HG02938 (cell line): ENCODE measurements at regions not wholly inside any gene's neighbourhood (a gene's known extent, or its start where the extent isn't known, plus 50 kb on each side); places are given as distances from the start of the nearest gene placed in this dataset.
"Not testable (repeated sequence)": the region's sequence is repeated elsewhere in the genome, so short reads cannot be mapped to it uniquely, and the experiment has no call there.

Experiments
- ATAC-seq: cut with Tn5 transposase; IDR thresholded peaks from one replicate; pipeline ENCODE4 v1.9.1; 2021; ENCODE audit warnings: mild to moderate bottlenecking, moderate library complexity; ENCODE audit not compliant: unreplicated experiment

DNA sequence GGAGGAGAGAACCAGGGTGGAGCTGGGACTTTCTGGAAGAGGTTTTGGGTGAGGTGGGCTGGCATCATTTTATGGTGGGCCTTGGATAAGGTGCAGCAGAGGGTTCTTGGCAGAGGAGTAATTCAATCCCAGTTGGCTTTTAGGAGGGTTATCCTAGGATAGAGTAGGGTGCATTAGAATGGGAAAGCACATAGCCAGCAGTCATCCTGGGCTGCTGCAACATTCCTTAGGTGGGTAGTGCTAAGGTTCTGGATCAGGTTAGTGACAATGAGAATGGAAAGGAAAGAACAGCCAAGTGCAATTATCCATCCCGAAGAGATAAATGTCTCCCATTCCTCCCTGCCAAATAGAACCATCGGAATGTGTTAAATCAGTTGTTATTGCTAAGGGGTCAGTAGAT, 157.3 kb upstream of the SPRED2 start:
- no peak for ATAC-seq

DNA sequence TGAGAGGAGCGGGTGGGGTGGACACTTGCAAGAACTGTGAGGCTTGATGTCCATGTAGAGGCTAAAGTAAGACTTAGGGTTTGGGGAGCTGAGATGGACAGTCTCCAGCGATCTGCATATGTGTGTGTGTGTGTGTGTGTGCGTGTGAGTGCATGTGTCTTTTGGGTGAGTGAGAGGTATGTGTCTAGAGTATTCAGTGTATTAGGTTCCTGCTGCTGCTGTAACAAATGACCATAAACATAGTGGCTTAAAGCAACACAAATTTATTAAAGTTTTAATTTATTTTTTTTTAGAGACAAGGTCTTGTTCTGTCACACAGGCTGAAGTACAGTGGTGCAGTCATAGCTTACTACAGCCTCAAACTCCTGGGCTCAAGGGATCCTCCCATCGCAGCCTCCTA, 155.4 kb upstream of the SPRED2 start:
- ATAC-seq: no peak

DNA sequence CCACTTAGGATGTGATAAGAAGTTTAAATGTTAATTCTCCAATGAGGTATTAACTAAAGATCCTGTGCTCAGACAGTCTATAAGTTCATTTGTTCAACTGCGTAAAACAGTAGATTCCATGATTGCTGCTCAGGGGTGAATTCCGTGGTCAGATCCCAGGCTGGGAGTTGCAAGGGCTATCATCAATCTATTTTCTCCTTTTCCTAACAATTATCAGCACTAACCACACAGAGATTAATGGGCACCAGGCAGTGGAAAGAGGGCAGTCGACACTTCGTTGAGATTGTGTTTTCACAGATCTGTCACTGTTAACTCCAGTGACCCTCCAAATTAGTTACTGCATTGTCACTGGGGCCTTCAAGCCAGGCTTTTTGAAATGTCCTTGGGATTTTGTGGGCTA, 154.1 kb upstream of the SPRED2 start:
- no peak for ATAC-seq

DNA sequence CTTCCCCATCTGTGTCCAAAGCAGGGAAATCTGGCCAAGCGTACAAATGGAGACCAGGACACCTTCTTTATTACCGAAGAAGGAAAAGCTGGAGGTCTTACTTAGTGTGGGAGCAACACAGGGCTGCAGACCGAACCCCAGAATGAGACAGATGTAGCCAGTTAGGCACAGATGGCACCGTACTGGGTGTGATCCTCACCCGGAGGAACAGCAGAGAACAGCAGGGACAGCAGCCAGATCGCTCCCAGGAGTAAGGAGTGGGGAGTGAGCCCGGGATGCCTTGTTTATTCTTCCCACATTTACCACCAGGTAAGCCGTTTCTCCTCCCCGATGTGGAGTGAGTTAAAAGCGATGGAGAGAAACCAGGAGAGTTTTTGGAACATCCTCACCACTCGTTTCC, 150.7 kb upstream of the SPRED2 start:
- no peak for ATAC-seq

DNA sequence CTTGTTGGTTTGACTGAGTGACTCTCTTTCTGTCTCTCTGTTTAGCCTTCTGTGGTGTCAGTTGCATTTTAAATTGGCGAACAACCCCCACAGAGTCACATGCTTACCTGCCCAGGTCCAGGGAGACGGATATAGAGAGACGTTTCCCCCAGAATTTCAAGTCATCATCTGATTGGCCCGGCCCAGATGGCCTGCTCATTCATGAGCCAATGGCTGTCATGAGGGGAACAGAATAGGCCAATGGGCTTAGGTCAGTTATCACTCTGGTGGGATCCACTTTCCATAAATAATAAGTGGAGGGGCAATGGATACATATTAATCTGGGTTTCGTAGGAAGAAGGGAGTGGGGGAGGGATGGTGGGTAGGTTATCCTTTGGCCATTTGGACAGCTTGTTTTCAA, 150.0 kb upstream of the SPRED2 start:
- ATAC-seq: no peak

DNA sequence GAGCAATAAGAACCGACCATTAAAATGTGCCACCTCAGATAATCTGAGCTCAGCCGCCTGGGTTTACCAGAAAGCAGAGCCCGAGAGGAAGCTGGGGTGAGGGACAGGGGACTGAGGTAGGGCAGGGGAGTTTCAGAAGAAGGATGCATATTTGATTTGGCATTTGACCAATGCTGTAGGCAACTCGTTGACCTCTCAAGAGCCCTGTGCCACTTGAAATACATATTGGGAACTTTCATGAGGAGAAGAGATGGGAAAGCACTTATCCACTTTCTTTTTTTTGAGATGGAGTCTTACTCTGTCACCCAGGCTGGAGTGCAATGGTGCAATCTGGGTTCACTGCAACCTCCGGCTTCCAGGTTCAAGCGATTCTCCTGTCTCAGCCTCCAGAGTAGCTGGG, 148.4 kb upstream of the SPRED2 start:
- ATAC-seq: no peak

DNA sequence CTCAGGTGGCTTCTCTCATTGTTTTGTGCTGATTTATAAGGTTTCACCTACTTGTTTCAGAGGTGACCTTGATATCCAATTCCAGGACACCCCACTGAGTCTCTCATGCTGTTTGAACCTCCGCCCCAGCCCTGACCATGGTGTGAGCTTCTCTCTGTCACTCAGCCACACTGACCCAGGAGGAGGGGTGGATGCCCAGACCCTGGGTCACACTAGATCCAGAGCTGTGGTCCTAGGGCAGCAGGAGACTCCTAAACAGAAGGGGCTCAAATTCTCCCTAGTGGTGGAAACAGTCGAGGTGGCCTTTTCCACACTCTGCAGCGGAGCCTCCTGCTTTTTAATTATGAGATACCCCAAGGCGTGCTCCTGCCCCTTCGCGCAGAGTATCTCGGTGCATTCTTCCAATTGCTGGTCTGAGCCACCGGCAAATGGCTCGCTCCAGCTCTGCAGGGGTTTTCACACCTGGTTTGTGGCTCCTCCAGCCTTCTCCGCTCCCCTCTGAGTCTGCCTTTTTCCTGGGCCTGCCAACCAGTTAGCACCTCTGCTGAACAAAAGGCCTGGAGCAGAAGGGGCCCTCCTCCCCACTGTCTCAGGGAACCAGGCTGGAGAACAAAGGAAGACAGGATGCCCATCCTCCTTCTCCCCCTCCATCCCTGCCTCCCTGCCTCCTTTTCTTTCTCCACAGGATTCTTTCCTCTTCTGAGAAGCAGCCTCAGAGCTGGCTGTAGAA, 147.3 kb upstream of the SPRED2 start:
- no peak for ATAC-seq

DNA sequence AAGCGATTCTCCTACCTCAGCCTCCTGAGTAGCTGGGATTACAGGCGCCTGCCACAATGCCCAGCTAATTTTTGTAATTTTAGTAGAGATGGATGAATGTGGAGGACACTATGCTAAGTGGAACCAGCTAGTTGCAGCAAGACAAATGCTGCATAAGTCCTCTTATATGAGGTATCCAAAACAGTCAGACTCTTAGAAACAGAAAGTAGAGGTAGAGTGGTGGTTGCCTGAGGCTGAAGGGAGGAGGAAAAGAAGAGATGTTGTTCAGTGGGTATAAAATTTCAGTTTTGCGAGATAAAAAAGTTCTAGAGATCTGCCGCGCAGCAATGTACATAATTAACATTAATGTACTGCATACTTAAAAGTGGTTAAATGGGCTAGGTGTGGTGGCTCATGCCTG, 145.3 kb upstream of the SPRED2 start:
- no peak for ATAC-seq

DNA sequence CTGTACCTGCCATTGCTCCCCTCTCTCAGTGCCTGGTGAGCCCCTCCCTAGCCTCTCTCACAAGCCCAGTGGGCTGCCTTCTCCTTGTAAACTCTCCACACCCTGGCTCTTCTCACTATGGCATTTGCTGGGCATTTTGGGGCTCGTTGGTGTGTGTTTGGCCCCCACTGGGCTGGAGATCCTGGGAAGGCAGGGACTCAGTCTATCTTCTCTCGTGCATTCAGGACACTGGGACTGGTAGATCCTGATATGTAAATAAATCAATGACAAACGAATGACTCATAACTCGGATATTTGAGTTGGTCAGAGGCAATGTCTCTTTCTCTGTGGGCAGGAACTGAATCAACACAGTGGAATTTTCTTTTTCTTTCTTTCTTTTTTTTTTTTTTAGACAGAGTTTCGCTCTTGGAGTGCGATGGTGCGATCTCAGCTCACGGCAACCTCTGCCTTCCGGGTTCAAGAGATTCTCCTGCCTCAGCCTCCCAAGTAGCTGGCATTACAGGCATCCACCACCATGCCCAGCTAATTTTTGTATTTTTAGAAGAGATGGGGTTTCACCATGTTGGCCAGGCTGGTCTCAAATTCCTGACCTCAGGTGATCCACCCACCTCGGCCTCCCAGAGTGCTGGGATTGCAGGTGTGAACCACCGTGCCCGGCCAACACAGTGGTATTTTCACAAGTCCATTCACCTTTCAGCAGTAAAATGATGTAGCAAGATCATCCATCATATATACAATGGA, 144.6 kb upstream of the SPRED2 start:
- no peak for ATAC-seq

DNA sequence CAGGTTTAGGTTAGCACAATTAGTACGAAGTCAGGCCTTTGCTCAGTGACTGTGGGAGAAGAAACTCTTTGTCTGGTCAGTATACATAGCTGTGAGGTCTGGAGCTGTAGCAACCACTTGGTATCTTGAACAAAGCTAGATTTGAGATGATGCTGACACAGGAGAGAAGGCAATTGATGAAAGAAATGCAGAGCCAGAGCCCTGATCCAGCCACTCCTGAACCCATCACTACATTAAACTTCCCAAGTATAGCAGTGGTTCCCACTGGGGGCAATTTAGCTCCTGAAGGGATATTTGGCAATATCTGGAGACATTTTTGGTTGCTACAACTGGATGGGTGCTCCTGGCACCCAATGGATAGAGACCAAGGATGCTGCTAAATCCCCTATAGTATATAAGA, 143.9 kb upstream of the SPRED2 start:
- no peak for ATAC-seq

DNA sequence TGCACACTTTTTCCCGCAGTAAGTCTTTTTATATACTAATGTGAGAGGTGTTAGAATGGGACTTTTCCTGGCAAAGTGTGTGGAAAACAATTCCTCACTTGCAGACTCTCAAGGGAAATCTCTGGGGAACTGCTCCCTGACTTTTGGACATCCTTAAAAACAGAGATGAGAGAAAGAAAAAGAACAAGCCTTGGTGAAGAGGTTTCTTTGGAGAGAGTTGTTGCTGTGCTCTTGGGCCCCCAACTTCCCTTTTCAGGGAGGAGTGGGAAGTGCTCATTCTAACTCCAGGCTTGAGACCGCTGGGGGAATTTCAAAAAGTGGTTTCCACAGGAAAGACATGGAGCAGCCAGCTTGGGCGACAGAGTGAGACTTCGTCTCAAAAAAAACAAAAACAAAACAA, 142.6 kb upstream of the SPRED2 start:
- no peak for ATAC-seq

DNA sequence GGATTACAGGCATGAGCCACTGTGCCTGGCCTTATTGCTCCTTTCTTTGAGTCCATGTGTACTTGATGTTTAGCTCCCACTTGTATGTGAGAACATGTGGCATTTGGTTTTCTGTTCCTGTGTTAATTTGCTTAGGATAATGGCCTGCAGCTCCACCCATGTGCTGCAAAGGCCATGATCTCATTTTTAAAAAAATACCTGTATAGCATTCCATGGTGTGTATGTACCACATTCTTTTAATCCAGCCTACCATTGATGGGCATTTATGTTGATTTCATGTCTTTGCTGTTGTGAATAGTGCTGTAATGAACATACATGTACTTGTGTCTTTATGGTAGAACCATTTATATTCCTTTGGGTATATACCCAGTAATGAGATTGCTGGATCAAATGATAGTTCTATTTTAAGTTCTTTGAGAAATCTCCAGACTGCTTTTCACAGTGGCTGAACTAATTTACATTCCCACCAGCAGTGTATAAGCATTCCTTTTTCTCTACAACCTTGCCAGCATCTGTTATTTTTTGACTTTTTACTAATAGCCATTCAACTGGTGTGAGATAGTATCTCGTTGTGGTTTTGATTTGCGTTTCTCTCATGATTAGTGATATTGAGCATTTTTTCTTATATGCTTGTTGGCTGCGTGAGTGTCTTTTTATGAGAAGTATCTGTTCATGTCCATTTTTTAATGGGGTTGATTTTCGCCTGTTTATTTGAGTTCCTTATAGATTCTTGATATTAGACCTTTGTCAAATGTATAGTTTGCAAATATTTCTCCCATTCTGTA, 136.4 kb upstream of the SPRED2 start:
- not testable (repeated sequence) for ATAC-seq

DNA sequence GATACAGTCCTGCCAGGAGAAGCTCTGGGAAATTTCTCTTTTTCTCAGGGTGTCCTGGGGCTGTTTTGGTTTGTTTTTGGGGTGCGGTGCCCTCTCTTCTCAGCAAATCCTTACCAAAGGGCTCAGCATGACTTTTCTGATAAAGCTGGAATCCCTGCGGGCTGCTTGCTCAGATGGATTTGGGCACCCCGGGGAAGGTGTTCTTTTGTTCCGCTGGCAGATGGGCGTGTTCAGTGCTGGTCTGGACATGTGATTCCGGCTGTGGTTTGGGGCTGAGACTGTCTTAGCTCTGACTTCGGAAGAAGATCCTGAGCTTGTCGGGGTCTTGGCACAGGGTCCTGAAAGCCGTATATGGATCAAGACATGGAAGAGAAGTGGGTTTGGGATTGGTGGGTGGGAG, 134.2 kb upstream of the SPRED2 start:
- ATAC-seq: no peak

DNA sequence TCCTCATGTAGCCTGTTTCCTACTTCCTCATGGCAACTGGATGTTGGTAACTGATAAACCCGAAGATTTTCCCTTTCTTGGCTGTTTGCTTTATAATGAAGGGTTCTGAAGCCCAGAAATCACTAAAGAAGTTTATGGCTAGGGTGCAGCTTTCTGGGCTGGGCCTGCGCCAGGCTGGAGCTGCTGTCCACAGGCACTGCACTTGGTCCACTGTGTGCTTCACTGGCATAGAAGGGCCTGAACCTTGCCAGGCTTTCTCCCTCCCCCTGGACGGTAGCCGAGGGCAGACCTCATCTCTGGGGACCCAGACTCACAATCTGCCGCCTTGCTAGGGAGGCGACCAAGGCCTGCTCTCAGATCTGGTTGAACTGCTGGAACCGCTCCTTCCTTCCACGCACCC, 133.3 kb upstream of the SPRED2 start:
- ATAC-seq: no peak

DNA sequence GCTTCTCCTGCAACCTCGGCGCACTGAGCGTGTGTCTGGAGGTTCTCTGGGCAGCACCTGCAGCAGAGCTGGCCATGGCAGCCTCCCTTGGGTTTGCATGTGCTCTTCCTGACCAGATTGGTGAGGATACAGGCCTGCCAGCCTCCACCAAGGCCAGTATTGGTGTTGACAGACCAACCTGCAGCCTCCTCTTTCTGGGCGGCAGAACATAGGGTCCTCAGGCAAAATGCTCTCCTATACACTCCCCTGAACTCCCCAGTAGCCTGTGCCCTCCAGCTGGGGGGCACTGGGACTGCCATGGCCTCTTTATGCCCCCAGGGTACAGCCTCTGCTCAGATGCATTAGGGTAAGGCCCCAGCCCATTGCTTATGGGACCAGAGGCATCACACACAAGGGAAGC, 131.9 kb upstream of the SPRED2 start:
- ATAC-seq: no peak

DNA sequence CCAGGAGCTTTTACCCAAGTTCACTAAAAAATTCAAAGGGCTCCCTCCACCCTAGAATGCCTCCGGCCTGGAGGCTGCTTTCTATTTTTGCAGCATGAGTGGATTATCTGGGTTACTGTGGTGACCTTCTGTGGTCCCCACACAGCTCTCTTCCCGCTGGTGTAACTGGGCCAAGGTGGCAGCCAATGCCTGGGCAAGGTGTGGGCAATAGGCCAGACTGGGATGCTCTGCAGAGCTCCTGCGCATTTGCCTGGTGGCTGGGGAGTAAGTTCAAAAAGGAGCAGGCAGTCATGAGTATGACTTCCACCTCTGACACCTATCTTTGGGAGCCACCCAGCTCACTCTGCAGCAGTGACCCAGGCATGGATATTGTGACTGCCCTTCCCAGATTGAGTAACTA, 130.5 kb upstream of the SPRED2 start:
- ATAC-seq: no peak

DNA sequence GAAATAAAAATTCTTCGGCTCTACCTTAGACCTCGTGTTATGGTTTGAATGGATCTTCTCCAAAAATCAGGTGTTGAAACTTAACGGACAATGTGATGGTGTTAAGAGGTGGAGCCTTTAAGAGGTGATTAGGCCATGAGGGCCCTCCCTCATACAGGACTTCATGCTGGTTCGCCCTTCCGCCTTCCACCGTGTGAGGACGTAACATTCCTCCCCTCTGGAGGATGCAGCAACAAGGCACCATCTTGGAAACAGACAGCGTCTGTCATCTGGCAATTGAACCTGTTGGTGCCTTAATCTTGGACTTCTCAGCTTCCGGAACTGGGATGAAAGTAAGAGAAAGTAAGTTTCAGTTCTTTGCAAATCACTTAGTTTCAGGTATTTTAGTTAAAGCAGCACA, 126.3 kb upstream of the SPRED2 start:
- no peak for ATAC-seq

DNA sequence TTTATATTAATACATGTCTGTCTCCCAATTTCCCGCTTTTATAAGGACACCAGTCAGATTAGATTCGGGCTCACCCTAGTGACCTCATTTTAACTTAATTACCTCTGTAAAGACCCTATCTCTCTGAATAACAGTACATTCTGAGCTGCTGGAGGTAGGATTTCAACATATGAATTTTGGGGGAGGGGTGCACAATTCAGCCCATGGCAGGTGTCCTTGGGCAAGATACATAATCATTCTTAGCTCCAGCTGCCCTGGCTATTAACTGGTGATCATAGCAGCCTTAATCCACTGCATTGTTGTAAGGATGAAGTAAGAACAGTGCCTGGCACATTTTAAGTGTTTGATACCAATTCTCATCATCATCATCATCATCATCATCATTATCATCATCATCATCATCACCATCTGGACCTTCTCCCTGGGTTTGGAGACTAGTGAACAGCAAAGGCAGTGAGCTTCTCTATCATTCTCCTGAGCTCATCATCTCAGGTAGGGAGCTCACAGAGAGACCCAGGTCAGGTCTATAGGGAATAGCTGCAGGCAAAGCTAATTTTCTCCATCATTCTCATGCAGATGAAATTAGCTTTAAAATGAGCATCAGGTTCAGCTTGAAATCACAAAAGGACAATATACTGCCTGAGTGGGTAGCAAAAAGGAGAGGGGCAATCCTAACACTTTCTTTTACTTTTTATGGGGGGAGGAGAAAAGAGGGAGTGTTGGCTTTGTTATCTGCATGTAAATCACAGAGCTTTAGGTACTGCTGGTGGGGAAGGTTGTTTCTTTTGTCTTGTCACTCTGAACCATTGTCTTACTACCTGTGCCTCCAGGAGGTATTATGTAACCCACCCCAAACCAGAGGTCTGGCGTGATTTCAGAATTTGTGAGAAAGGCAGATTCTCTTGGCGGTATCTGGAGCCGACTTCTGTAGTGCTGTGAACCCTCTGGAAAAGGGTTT, 125.5 kb upstream of the SPRED2 start:
- ATAC-seq: no peak

DNA sequence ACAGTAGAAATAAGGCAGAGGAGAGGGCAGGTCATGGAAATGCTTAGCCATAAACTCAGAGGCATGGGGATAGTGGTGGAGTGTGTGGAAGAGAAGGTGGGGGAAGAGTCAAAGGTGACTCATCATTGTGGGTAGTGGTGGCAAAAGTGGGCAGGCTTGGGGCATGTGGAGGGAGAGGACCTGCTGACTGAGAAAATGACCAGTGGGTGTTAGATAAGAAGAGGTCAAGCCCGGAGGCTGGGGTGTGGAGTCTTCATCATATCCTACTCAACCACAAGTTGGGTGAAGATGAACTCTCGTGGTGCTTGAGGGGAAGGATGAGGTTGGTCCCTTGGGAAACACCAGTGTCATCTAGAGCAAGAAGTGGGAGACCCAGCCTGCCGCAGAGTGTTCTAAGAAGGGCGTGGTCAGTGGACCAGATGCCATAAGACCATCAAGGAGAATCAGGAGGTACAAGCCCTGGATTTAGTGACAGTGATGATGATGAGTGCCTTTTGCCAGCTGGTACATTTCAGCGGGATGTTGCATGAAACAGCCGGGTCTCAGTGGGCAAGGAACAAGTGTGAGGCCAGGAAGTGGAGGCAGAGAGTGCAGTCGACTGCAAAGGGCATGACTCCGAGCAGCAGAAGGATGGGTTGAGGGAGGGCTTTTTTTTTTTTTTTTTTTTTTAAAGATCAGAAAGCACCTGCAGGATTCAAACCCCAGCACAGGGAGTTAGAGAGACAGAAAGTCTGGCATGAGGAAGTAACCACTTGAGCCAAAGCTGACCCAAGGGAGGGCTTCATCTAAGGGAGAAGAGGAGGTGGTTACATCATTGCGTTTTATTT, 122.6 kb upstream of the SPRED2 start:
- peak; percentile 48 for ATAC-seq

DNA sequence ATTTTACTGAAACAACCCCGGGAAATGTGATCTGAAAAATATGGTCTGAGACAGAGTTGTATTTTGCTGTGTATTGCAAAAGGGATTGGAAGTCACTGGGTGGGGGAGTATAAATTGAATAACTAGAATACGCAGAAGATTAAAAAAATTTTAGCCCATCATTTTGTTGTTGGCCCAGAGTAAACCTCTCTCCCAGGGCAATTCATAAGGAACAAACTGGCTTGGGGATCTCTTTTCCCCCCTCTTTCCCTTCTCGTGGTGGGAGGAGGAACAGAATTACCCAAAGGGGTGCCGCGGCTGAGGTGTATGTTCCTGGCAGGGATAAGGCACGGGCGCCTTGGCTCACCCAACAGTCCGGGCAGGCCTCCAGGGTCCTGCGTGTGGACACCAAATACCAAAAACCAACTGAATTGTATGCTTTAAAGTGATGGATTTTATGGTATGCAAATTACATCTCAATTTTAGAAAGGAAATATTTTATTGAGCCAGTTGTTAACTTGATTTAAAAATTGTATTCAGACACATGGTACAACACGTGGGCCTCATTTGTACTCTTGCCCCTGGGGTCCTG, 121.2 kb upstream of the SPRED2 start:
- ATAC-seq: no peak
